Psoas muscle (tissue), 7 donors: ENCODE measurements at regions not wholly inside any gene's neighbourhood (a gene's known extent, or its start where the extent isn't known, plus 50 kb on each side); places are given as distances from the start of the nearest gene placed in this dataset.

ENCODE experiments used
- ATAC-seq, 4 donors: fragments of 200-7000 bp; cut with Tn5 transposase; one replicate each; pipeline ENCODE4 v1.9.1; 2020; ENCODE audit warnings: moderate library complexity in 3 of 4, mild to moderate bottlenecking in 2 of 4
- DNase-seq, 2 donors: peaks; one replicate each; pipeline ENCODE4 v3.0.0-alpha.2; 2020
- H3K27ac ChIP-seq: fragments of 200-600 bp; one replicate; pipeline ENCODE4 v1.8.0; 2022
- H3K27me3 ChIP-seq, 3 donors: fragments of 200-600 bp in 1 of 3; one replicate each; pipeline versions ENCODE4 v1.6.1 to v1.8.0; 2013 to 2022; ENCODE audit warnings: low read length in 2 of 3, mild to moderate bottlenecking in 2 of 3, moderate library complexity in 1 of 3; ENCODE audit not compliant: insufficient read depth in 3 of 3
- H3K36me3 ChIP-seq, 2 donors: fragments of 200-600 bp in 1 of 2; one replicate each; pipeline versions ENCODE4 v1.6.1 to v1.8.0; 2013 to 2022; ENCODE audit warnings: low read depth in 1 of 2, mild to moderate bottlenecking in 1 of 2, moderate library complexity in 1 of 2; ENCODE audit not compliant: insufficient read depth in 1 of 2
- H3K4me1 ChIP-seq: fragments of 200-600 bp; one replicate; pipeline ENCODE4 v1.8.0; 2022
- H3K4me3 ChIP-seq: fragments of 200-600 bp; one replicate; pipeline ENCODE4 v1.8.0; 2022; ENCODE audit warnings: mild to moderate bottlenecking
- H3K9me3 ChIP-seq: fragments of 200-600 bp; one replicate; pipeline ENCODE4 v1.8.0; 2022
- CTCF ChIP-seq: fragments of 200-600 bp; IDR thresholded peaks from one replicate; pipeline ENCODE4 v1.8.0; 2022; ENCODE audit warnings: antibody characterized with exemption
- WGBS, 3 donors: extraction: QIAGEN DNeasy Blood & Tissue Kit; methylation state at CpG; one replicate each; pipeline versions ENCODE4 v1.1.6 to v1.1.7; 2013; 5-methylcytosine and 5-hydroxymethylcytosine counted together
- intact Hi-C, 2 donors: fragments of 100-400 bp; cut with DNase I; formaldehyde crosslinking; loops; one replicate each; pipeline versions ENCODE4 v1.11.0 to v1.14.2; 2022
- donor health status: healthy with polysubstance abuse.
- donor health status: DM: no; HTN: no; CAD: no; lungs with moderate emphysema.
- donor health status: Bipolar disorder and iron deficiency.
- donor health status: healthy.
- donor health status: DM: yes; HTN: yes; CAD: no.
- donor health status: DM: no; HTN: no; CAD: no.
- donor health status: DM: yes; HTN: yes; CAD: no.

DNA sequence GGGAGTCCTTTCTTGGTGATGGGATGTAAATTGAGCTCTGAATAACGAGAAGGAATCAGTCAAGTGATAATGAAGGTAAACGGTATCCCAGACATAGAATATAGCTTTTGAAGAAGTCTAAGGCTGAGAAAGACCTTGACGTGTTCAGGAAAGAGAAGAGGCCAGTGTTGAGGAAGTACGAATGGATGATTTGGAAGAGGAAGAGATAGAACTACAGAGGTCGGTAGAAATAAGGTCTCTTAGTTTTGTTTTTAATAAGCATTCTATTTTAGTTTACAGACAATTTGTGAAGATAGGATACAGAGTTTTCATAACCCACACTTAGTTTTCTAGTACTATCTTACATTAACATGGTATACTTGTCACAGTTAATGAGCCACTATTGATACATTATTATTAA, 1598.1 kb downstream of the FAM181B start:
- WGBS, 3 donors = 76 to 82% (median 81%) methylated on average over 5 of the region's 5 CpGs
- intact Hi-C loops = no loop called here
- TF ChIP-seq CTCF = no peak
- Histone ChIP-seq H3K36me3 (no peaks in the 10 kb centered on the region), H3K27me3 (no peaks in the 10 kb centered on the region), H3K4me3 (no peak overlapping the region), H3K4me1 (no peaks in the 10 kb centered on the region), H3K27ac (no peak overlapping the region), H3K9me3 (no peaks in the 10 kb centered on the region)
- ATAC-seq (no peak), DNase-seq (no peak)

DNA sequence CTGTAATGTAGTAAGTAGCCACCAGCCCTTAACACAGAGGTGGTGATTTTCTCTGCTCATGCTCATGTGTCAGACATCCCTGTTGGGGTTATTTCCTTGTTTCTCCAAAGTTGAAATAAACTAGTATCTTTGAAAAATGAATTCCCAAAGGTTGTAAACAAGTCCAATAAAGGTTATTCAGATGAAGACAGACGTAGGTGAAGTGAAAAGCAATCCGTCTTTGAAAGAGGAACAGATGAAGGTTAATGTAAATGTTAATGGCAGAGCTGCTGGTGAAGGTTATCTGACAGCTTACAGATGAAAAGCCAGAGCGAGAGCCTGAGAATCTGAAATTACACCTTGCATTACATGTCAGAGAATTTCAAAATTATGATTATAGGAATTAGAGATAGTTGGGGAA, 1604.0 kb downstream of the FAM181B start:
- WGBS, 3 donors = 66 to 70% (median 67%) methylated on average over 3 of the region's 3 CpGs
- Histone ChIP-seq H3K9me3 (no peaks in the 10 kb centered on the region), H3K36me3 (no peaks in the 10 kb centered on the region), H3K4me1 (no peaks in the 10 kb centered on the region), H3K4me3 (no peak overlapping the region), H3K27ac (no peak overlapping the region), H3K27me3 (no peaks in the 10 kb centered on the region)
- intact Hi-C loops = no loop called here
- no peak for TF ChIP-seq CTCF
- DNase-seq (no peak), ATAC-seq (no peak)

DNA sequence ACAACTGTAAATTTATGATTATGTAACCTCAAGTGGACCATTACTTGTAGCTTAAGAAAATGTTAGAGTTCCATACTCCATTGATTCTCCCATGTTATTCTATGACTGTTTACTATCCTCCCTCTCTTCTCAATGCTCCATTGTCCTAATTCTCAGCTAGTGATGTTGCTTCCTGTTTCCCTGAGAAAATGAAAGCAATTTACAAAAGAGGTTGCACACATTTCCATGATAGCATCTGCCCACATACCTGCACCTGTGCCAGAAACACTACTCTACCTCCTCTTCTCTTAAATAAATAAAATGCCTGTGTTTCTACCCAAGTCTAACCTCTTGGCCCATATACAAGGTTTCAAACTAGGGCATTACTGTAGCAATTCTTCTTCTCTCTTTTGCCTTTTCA, 1620.9 kb downstream of the FAM181B start:
- intact Hi-C loops = no loop called here
- Histone ChIP-seq H3K4me1 (no peaks in the 10 kb centered on the region), H3K4me3 (no peak overlapping the region), H3K27ac (no peak overlapping the region), H3K9me3 (no peaks in the 10 kb centered on the region), H3K36me3 (no peaks in the 10 kb centered on the region), H3K27me3 (no peaks in the 10 kb centered on the region)
- no peak for TF ChIP-seq CTCF
- no peak for DNase-seq
- no peak for ATAC-seq

- Histone ChIP-seq H3K4me1 (no peaks in the 10 kb centered on the region), H3K36me3 (no peaks in the 10 kb centered on the region), H3K4me3 (no peak overlapping the region), H3K27ac (no peak overlapping the region), H3K27me3 (no peaks in the 10 kb centered on the region), H3K9me3 (no peaks in the 10 kb centered on the region)
- ATAC-seq (no peak), DNase-seq (no peak)
- WGBS, 3 donors = 77 to 89% (median 80%) methylated on average over 5 of the region's 5 CpGs
- TF ChIP-seq CTCF = no peak
- intact Hi-C loops = no loop called here
Observed at GRCh38 chr11:81104051-81104450, 1629.6 kb downstream of the FAM181B start.

GRCh38 chr11:81098471-81098870, 1635.2 kb downstream of the FAM181B start:
- TF ChIP-seq CTCF = no peak
- WGBS, 3 donors = 17 to 28% (median 25%) methylated on average over 1 of the region's 1 CpG
- no peaks in the 10 kb centered on the region for H3K9me3 ChIP-seq
- H3K27ac ChIP-seq = no peak overlapping the region
- H3K4me1 ChIP-seq = no peaks in the 10 kb centered on the region
- no peak overlapping the region for H3K4me3 ChIP-seq
- H3K27me3 ChIP-seq = no peaks in the 10 kb centered on the region
- H3K36me3 ChIP-seq = no peaks in the 10 kb centered on the region
- intact Hi-C loops = no loop called here
- no peak for DNase-seq
- ATAC-seq = no peak
